Adrenal gland (tissue), 5 donors: ENCODE measurements at regions not wholly inside any gene's neighbourhood (a gene's known extent, or its start where the extent isn't known, plus 50 kb on each side); places are given as distances from the start of the nearest gene placed in this dataset.

Source experiments
- POLR2A ChIP-seq, 2 donors: fragments of 450-650 bp; IDR thresholded peaks; one replicate each; pipeline ENCODE4 v1.6.1; 2017; ENCODE audit warnings: antibody characterized with exemption in 2 of 2, mild to moderate bottlenecking in 2 of 2, moderate library complexity in 1 of 2
- TF ChIP-seq, protein P1 (sequence below), 6 experiments: fragments of 450-650 bp in 4 of 6; fragments of 200-600 bp in 2 of 6; sonication (generic) in 1 of 6; IDR thresholded peaks; 1 replicate in 5 of 6; 2 replicates in 1 of 6; pipeline versions ENCODE4 v1.5.1 to v1.8.0; 2016 to 2021; ENCODE audit warnings: antibody characterized with exemption in 6 of 6, mild to moderate bottlenecking in 2 of 6, moderate library complexity in 1 of 6
- donor health status: DM: no; HTN: no; CAD: no.

GRCh38 chr4:189001971-189002450 lies 862.8 kb downstream of the TRIML1 start:
- TF ChIP-seq, protein P1, sequence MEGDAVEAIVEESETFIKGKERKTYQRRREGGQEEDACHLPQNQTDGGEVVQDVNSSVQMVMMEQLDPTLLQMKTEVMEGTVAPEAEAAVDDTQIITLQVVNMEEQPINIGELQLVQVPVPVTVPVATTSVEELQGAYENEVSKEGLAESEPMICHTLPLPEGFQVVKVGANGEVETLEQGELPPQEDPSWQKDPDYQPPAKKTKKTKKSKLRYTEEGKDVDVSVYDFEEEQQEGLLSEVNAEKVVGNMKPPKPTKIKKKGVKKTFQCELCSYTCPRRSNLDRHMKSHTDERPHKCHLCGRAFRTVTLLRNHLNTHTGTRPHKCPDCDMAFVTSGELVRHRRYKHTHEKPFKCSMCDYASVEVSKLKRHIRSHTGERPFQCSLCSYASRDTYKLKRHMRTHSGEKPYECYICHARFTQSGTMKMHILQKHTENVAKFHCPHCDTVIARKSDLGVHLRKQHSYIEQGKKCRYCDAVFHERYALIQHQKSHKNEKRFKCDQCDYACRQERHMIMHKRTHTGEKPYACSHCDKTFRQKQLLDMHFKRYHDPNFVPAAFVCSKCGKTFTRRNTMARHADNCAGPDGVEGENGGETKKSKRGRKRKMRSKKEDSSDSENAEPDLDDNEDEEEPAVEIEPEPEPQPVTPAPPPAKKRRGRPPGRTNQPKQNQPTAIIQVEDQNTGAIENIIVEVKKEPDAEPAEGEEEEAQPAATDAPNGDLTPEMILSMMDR (IDR thresholded peaks at IDR 0.05) = no peak
- no peak for TF ChIP-seq POLR2A (IDR thresholded peaks at IDR 0.05)
